ENCODE measurements at regions not wholly inside any gene's neighbourhood (a gene's known extent, or its start where the extent isn't known, plus 50 kb on each side); places are given as distances from the start of the nearest gene placed in this dataset.

- Histone ChIP-seq H3K9me2 (ENCODE audit: insufficient read depth, low read length) (no peaks in the 10 kb centered on the region), H3K27ac (ENCODE audit: low read depth, low read length, poor library complexity, severe bottlenecking) (no peak overlapping the region), H3K4me1 (ENCODE audit: insufficient read depth, low read length, poor library complexity, severe bottlenecking) (peaks cover under 1% of the 10 kb centered on the region), H3K4me2 (ENCODE audit: low read length) (no peak overlapping the region), H4K20me1 (ENCODE audit: insufficient read depth, low read length) (no peaks in the 10 kb centered on the region), H3K9me3 (ENCODE audit: low read length) (no peaks in the 10 kb centered on the region), H2AFZ (ENCODE audit: low read length) (no peak overlapping the region), H3K36me3 (ENCODE audit: insufficient read depth, low read length) (no peaks in the 10 kb centered on the region), H3K79me2 (ENCODE audit: insufficient read depth, low read depth, low read length) (no peaks in the 10 kb centered on the region), H3K4me3 (ENCODE audit: low read depth, low read length, poor library complexity, severe bottlenecking) (no peak overlapping the region)
- no peak for TF ChIP-seq EZH2phosphoT487 (IDR thresholded peaks at IDR 0.05; ENCODE audit: borderline replicate concordance, low read depth, low read length)
- TF ChIP-seq CTCF (conservative IDR thresholded peaks at IDR 0.05; ENCODE audit: low read length): no peak
- no TSS peak for BruUV-seq (replicated peaks)
- POLR2A ChIA-PET: no interaction called here
- CTCF ChIA-PET (ENCODE audit: unreplicated experiment): no interaction called here
- DNase-seq (ENCODE audit: low spot score): no peak
- intact Hi-C loops (cut with micrococcal nuclease; ENCODE audit: unreplicated experiment): no loop called here
These were observed 53.2 kb upstream of the FNDC3B start for GRCh38 chr3:171986176-171986575.

- H4K20me1 ChIP-seq (ENCODE audit: insufficient read depth, low read length): no peaks in the 10 kb centered on the region
- H2AFZ ChIP-seq (ENCODE audit: low read length): no peak overlapping the region
- ChIA-PET CTCF (ENCODE audit: unreplicated experiment) (no interaction called here), POLR2A (interaction anchor here (1.5 kb wide), 1 partner anchor 17 kb away, joined by 3 read pairs; no protein-coding TSS in a partner anchor)
- H3K79me2 ChIP-seq (ENCODE audit: insufficient read depth, low read depth, low read length): no peaks in the 10 kb centered on the region
- no peak for DNase-seq (ENCODE audit: low spot score)
- H3K36me3 ChIP-seq (ENCODE audit: insufficient read depth, low read length): no peaks in the 10 kb centered on the region
- BruUV-seq (replicated peaks): no TSS peak
- H3K9me3 ChIP-seq (ENCODE audit: low read length): no peaks in the 10 kb centered on the region
- H3K27ac ChIP-seq (ENCODE audit: low read depth, low read length, poor library complexity, severe bottlenecking): no peak overlapping the region
- H3K4me3 ChIP-seq (ENCODE audit: low read depth, low read length, poor library complexity, severe bottlenecking): no peak overlapping the region
- intact Hi-C loops (cut with micrococcal nuclease; ENCODE audit: unreplicated experiment): no loop called here
- no peak overlapping the region for H3K4me2 ChIP-seq (ENCODE audit: low read length)
- TF ChIP-seq CTCF (conservative IDR thresholded peaks at IDR 0.05; ENCODE audit: low read length) (no peak), EZH2phosphoT487 (IDR thresholded peaks at IDR 0.05; ENCODE audit: borderline replicate concordance, low read depth, low read length) (no peak)
- H3K9me2 ChIP-seq (ENCODE audit: insufficient read depth, low read length): no peaks in the 10 kb centered on the region
- no peaks in the 10 kb centered on the region for H3K4me1 ChIP-seq (ENCODE audit: insufficient read depth, low read length, poor library complexity, severe bottlenecking)
These were observed 52.4 kb upstream of the FNDC3B start for GRCh38 chr3:171986757-171987518.

Data from OCI-LY7 (cell line).